Endothelial cell of umbilical vein (primary cell): ENCODE measurements at regions not wholly inside any gene's neighbourhood (a gene's known extent, or its start where the extent isn't known, plus 50 kb on each side); places are given as distances from the start of the nearest gene placed in this dataset.

Experiments used
- EZH2 ChIP-seq: IDR thresholded peaks from 2 replicates; pipeline ENCODE4 v1.6.1; 2012; ENCODE audit warnings: borderline replicate concordance, low read depth, mild to moderate bottlenecking, moderate library complexity, low read length, inconsistent platforms; ENCODE audit not compliant: severe bottlenecking
- MYC ChIP-seq: IDR thresholded peaks from one replicate; pipeline ENCODE4 v1.6.1; 2011; ENCODE audit warnings: mild to moderate bottlenecking, low read depth, low read length
- TF ChIP-seq, protein P1 (sequence below), 2 donors: IDR thresholded peaks; 1 replicate in 1 of 2; 2 replicates in 1 of 2; pipeline ENCODE4 v1.5.1; 2011; ENCODE audit warnings: low read length in 2 of 2, mild to moderate bottlenecking in 2 of 2, moderate library complexity in 2 of 2, control low read depth in 1 of 2, inconsistent platforms in 1 of 2, low read depth in 1 of 2; ENCODE audit not compliant: insufficient read depth in 1 of 2; ENCODE audit errors: extremely low read depth in 1 of 2

- TF ChIP-seq MYC (no peak), EZH2 (no peak)
- TF ChIP-seq, protein P1, sequence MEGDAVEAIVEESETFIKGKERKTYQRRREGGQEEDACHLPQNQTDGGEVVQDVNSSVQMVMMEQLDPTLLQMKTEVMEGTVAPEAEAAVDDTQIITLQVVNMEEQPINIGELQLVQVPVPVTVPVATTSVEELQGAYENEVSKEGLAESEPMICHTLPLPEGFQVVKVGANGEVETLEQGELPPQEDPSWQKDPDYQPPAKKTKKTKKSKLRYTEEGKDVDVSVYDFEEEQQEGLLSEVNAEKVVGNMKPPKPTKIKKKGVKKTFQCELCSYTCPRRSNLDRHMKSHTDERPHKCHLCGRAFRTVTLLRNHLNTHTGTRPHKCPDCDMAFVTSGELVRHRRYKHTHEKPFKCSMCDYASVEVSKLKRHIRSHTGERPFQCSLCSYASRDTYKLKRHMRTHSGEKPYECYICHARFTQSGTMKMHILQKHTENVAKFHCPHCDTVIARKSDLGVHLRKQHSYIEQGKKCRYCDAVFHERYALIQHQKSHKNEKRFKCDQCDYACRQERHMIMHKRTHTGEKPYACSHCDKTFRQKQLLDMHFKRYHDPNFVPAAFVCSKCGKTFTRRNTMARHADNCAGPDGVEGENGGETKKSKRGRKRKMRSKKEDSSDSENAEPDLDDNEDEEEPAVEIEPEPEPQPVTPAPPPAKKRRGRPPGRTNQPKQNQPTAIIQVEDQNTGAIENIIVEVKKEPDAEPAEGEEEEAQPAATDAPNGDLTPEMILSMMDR (IDR thresholded peaks at IDR 0.05; ENCODE audit: extremely low read depth in 1 of 2, insufficient read depth in 1 of 2, low read depth in 1 of 2, low read length in 2 of 2), result no peak
These were observed 87.4 kb upstream of the RBMS1 start for GRCh38 chr2:160581035-160581434.
